ENCODE measurements at regions not wholly inside any gene's neighbourhood (a gene's known extent, or its start where the extent isn't known, plus 50 kb on each side); places are given as distances from the start of the nearest gene placed in this dataset.

GRCh38 chr16:35506018-35506897 lies 2046.8 kb downstream of the TP53TG3F start:
- DNase-seq (ENCODE audit: low spot score), result no peak

DNA sequence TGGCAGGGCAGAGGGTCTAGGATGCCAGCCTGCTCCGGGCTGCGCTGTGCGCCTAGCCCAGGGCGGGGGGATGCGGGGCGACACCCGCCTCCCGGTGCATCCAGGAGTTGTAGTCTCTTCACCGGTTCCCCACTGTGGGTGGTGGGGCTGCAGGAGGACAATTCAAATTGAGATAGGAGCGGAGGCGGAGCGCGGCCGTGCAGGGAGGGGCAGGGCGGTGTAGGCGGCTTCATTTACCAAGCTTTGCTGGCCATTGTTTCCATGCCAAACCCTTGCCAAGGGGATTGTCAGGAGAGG lies 2047.4 kb downstream of the TP53TG3F start:
- DNase-seq (ENCODE audit: low spot score), result no peak

DNA sequence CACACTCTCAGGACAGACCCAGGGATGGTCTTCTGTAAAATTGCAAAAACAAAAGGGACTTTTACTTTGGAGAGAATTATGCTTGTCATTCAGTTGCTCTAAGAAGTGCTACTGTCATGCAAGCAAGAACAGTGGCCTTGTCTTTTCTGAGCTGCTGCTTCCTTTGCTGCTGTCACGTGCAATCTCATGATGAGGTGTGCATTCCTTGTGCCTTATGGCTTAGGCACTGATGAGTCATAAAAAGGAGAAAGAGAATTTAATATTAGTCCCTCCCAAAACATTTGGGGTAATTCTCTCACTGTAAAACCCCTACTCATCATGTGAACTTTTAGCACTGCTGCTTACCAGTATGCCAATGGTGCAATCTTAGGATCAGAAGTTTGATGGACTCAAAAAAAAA lies 2051.3 kb downstream of the TP53TG3F start:
- DNase-seq (ENCODE audit: low spot score), result no peak

- no peak for DNase-seq (ENCODE audit: low spot score)
Observed at GRCh38 chr16:35516551-35516950, 2057.1 kb downstream of the TP53TG3F start.

DNA sequence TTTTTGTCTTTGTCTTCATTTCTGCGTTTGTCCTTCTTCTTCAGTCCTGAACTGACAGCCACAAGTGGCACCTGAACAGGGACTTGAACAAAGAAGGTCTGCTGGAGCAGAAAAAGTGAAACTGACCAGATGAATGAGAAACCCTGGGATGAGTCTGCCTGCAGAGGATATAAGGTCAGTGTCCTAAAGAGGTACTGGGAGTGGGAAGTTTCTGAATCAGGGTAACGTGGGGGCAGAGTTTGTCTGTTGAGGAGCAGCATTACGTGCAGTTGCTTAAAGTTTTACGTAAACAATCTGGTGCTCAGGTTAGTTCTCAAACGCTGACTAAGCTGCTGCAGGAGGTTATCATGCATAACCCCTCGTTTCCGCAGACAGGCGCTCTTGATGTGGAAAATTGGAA lies 2057.6 kb downstream of the TP53TG3F start:
- no peak for DNase-seq (ENCODE audit: low spot score)

DNA sequence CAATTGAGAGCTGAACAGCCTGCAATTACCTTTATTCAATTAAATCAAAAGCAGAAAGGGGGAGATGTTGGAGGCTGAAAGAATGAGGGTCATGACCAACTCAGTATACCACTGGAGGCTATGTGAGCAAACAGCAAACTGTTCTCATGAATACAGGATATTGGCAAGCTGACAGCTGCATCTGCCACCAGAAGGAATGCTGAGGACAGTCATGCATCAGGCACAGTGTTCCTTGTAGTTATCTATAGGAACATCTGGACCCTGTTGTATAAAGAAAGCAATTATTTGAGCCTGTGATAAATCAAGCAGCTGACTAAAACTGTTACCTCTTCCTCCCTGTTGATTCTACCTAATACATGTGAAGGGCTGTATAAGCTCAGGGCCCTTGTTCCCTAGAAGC lies 2064.6 kb downstream of the TP53TG3F start:
- DNase-seq (ENCODE audit: low spot score), result no peak

DNA sequence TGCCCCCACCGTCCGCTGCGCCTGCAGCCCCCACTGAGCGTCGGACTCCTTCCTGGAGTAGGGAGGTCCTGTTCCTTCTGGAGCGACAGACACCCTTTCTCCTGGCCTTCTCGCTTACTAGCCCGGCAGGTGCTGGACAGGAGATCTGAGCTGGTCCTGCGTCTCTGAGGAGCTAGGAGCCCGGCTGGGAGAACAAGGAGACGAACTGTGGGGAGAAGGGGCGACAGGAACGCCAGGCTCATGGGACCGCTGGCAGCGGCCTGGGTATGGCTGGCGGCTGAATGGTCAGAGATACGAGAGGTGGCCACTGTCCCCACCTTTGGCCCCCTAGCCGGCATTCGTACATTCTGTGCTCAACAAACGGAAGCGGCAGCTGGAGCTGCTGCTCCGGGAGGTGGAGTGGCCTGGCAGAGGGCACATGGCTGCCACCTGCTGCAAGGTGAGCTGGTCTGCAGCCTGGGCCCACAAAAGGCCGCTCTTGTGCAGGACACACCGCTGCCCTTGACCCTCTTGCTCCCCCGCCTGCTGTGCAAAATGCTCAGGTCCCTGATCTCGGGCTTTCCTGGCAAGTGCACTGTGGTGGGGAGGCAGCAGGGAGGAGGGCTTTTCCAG lies 2066.7 kb downstream of the TP53TG3F start:
- no peak for DNase-seq (ENCODE audit: low spot score)

GRCh38 chr16:35532576-35532975 lies 2073.2 kb downstream of the TP53TG3F start:
- DNase-seq (ENCODE audit: low spot score), result no peak

DNA sequence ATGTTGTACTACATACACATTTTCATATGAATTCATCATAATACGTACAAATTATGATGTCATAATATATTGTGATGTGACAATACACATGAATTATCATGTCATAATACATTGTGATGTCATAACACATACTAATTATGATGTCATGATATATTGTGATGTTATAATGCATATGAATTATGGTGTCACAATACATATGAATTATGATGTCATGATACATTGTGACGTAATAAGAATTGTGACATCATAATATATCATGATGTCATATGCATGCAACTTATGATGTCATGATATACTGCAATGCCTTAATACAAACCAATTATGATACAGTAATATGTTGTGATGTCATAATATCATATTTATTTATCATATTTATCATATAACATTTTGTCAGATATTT lies 2074.3 kb downstream of the TP53TG3F start:
- no peak for DNase-seq (ENCODE audit: low spot score)

- no peak for DNase-seq (ENCODE audit: low spot score)
Observed at GRCh38 chr16:35543486-35543885, 2084.1 kb downstream of the TP53TG3F start.

DNA sequence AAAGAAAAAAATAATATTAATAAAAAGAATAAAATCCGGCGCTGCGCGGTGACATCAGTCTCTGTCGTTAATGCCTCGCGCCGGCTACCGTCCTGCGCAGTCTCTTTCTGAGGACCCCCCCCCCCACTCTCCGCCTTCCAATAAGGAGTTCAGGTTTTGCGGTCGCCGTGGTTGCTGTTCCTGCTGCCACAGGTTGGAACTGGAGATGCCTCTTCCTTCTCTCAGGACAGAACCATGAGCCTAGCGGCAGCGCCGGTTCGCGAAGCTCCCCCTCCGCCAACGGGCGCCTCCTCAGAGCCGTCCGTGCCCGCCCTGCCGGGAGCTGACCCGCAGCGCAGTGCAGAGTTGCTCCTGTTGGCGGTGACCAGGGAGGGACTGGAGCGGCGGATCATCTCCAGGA lies 2093.4 kb downstream of the TP53TG3F start:
- no peak for DNase-seq (ENCODE audit: low spot score)

GRCh38 chr16:35557731-35558130 lies 2098.3 kb downstream of the TP53TG3F start:
- no peak for DNase-seq (ENCODE audit: low spot score)

DNA sequence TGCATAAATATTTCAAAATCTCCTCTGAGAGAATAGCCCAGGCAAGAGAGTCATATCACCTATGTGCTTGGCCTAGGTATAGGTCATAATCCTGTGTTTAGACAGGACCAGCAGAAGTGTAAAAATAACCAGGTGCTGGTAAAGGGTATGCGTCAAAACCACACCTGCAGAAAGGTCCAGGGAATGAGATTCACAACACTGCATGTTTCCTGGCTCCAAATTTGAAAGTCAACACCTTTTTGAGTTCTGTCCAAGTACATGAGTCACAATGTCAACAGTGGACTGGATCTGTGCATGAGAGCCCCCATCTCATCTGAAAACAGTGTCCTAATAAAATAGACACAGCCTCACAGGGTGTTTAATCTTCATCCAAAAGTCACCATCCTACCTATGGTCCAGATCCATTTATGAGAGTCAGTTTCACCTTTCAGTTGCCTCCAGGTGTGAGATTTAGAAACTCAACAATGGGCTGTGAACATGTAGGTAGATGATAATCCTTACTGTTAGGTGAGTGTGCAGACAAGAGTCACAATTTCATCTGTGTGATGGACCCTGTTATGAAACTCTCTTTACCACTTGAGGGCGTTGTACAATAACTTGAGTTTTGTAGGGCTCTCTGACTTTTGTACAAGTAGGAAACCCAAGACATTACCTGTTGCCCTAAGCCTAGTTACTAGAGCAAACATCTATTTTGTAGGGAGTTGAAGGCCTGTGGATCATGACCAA lies 2100.7 kb downstream of the TP53TG3F start:
- no peak for DNase-seq (ENCODE audit: low spot score)

DNA sequence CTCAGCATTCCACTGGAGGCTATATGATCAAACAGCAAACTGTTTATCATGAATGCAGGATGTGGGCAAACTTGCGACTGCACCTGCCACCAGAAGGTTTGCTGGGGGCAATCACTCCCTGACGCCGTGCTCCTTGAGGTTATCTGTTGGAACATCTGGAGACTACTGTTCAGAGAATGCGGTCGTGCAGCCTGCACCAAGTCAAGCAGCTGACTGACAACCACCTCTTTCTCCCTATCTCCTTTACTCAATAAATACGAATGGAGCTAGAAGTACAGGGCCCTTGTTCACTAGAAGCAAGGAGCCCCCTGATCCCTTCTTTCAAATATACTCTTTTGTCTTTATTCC lies 2101.2 kb downstream of the TP53TG3F start:
- no peak for DNase-seq (ENCODE audit: low spot score)

DNA sequence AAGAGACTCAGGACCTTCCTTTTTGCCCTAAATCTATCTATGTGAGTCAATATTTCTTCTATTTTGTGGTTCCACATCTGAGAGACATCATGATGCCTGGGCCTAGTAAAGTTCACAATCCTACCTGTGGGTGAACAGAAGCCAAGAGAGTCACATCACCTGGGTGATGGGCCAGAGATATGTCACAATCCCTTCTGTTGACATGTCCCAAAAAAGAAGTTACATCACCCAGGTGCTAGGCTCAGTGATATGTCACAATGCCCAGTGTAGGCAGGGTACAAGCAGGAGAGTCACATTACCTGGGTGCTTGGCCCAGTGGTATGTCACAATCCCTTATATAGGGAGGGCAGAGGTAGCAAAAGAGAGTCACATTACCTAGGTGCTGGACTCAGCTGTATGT lies 2101.9 kb downstream of the TP53TG3F start:
- no peak for DNase-seq (ENCODE audit: low spot score)

GRCh38 chr16:35562471-35562870 lies 2103.1 kb downstream of the TP53TG3F start:
- no peak for DNase-seq (ENCODE audit: low spot score)

GRCh38 chr16:35562919-35563318 lies 2103.5 kb downstream of the TP53TG3F start:
- no peak for DNase-seq (ENCODE audit: low spot score)

GRCh38 chr16:35564148-35564547 lies 2104.7 kb downstream of the TP53TG3F start:
- no peak for DNase-seq (ENCODE audit: low spot score)

GRCh38 chr16:35564889-35565288 lies 2105.5 kb downstream of the TP53TG3F start:
- no peak for DNase-seq (ENCODE audit: low spot score)

- no peak for DNase-seq (ENCODE audit: low spot score)
Observed at GRCh38 chr16:35565626-35566025, 2106.2 kb downstream of the TP53TG3F start.

DNA sequence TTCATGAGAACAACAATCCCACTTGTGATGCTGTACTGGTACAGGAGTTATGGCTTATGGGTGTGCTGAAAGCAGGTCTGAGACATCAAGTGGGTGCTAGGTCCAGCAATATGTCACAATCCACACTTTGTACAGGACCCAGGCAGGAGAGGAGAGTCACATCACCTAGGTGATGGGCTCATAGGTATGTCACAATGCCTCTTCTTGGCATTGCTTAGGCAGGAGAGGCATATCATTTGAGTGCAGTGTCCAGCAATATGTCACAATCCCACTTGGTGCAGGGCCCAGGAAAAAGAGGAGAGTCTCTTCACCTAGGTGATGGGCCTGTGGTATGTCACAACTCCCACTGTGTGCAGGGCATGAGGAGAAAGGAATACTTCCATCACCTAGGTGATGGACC lies 2110.0 kb downstream of the TP53TG3F start:
- DNase-seq (ENCODE audit: low spot score), result no peak

GRCh38 chr16:35570946-35571345 lies 2111.5 kb downstream of the TP53TG3F start:
- no peak for DNase-seq (ENCODE audit: low spot score)

GRCh38 chr16:35572186-35572585 lies 2112.8 kb downstream of the TP53TG3F start:
- no peak for DNase-seq (ENCODE audit: low spot score)

All from GM03348 (cell line).